GM18909 (cell line): ENCODE measurements at regions not wholly inside any gene's neighbourhood (a gene's known extent, or its start where the extent isn't known, plus 50 kb on each side); places are given as distances from the start of the nearest gene placed in this dataset.
"Not testable (repeated sequence)": the region's sequence is repeated elsewhere in the genome, so short reads cannot be mapped to it uniquely, and the experiment has no call there.

ENCODE experiments used
- ATAC-seq: cut with Tn5 transposase; IDR thresholded peaks from one replicate; pipeline ENCODE4 v1.9.1; 2021; ENCODE audit warnings: mild to moderate bottlenecking; ENCODE audit not compliant: unreplicated experiment, poor library complexity

DNA sequence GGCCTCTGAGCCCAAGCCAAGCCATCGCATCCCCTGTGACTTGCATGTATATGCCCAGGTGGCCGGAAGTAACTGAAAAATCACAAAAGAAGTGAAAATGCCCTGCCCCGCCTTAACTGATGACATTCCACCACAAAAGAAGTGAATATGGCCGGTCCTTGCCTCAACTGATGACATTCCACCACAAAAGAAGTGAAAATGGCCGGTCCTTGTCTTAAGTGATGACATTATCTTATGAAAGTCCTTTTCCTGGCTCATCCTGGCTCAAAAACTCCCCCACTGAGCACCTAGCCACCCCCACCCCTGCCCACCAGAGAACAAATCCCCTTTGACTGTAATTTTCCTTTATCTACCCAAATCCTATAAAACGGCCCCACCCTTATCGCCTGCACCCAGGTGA lies 712.7 kb upstream of the PABPC4L start:
- ATAC-seq: not testable (repeated sequence)

DNA sequence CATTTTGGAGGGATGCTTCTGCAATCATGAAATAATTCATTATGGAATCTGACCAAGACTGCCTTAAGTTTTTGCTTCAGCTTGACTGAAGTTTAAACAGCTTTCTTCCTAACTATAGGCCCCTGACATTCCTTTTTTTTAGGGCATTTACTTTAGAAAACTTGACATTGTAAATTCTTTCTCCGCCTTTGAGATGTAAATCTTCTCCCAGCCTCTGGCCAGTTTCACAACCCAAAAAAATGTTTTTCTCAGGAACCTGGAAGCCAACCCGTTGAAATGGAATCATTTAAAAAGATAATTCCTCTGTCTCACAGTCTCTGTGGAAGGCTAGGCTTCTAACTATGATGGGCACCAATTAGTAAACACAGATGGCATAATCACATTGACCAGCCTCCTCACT lies 710.4 kb upstream of the PABPC4L start:
- ATAC-seq: no peak

DNA sequence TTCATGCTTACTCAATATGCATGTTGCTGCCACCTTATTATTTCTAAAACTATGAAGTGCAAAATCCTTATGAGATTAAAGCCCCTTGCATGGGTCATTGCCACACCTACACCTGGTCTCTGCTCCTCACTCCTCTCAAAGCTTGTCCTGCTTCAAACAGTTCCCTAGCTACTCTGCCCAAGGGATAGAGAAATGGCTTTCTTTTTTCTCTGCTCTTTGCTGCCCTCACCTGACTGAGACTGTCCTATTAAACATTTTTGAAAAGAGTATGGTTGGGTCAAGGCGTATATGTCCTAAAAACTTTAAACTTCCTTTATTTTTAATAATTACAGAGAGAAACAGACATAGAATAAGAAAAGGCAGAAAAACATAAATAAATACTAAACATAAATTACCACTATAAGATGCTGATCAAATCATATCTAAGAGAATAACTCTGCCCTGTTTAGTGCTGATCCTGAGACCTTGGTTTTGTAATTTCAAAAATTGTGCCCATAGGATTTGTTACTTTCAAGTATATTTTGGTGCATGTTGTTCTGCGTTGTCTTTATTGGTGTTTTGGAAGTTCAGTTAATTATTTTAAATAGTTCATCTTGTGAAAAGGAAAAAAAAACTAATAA lies 704.9 kb upstream of the PABPC4L start:
- ATAC-seq: no peak

DNA sequence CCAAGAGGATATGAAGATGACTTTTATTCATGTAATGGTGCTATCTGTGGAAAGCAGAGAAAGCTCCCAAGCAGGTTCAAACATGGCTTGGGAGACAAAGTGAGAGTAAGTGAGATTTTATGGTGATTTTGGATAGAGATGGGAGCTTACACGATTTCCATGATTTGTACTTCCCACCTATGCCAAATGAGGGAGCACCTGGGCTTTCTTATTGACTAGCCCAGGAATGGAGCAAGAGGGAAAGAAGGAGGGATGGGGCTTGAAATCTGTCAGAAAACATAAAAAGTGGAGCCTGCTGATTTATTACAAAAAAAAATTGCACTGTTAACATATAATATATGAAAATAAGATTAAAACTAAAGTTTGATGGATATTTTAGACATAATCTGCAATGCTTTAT lies 703.5 kb upstream of the PABPC4L start:
- no peak for ATAC-seq

DNA sequence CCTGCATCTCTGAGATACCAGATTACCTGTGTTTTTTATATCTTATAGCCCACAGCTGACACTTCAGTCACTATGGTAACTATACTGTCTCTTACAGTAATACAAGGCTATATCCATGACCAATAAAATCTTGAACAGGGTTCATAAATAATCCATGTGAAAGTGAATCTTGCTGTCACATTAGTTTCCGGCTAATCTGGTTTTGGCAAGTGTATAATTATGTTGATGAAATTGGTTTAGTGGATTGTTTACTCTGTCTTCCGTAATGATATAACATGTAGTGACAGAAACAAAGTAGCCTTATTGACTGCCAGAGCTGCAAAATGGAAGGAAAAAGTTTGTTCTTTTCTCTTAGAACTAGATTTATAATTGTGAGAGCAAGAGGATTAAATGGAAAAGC lies 686.6 kb upstream of the PABPC4L start:
- ATAC-seq: no peak

DNA sequence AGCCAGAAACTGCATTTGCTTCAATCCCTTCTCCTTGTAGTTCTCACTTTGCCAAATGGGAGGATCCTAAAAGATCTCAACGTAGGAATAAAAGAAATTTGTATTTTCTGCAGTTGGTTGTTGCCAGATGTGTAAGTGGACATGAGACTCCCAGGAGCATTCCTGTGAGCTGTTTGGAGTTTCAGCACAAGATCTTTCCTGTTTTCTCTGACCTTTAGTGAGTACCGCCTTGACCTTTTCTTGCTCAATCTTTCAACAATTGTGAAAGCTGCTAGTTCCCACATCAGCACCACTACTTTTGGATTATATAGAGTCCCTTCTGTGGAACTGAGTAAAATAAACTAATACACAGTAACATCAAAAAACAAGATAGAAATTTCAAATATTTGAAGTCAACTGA lies 683.8 kb upstream of the PABPC4L start:
- ATAC-seq: no peak

DNA sequence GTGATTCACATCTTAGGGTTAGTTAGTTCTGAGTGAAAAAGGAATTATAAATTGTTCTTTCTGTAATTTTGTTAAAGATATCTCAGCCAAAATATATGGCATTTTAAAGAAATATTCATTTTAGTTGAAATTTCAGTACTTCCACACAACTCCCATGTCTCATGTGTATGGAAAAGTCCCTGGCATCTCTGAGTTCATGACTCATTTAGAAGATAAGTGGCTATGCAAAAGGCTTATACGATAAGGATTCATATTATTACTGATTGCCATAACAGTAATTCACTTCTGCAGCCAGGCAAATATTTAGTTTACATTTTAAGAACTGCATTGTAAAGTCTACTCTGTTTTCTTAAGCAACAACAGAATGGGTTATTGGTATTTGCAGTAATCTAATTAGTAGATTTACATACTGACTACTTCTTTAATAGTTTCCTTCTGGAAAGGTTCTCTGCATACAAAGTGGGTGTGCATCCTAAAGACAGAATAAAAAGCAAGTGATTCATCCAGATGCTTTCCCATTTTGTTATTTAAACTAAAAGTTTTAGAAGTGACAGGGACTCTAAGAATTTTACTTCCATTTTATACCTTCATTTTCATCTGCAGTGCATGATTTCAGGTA lies 682.4 kb upstream of the PABPC4L start:
- no peak for ATAC-seq

DNA sequence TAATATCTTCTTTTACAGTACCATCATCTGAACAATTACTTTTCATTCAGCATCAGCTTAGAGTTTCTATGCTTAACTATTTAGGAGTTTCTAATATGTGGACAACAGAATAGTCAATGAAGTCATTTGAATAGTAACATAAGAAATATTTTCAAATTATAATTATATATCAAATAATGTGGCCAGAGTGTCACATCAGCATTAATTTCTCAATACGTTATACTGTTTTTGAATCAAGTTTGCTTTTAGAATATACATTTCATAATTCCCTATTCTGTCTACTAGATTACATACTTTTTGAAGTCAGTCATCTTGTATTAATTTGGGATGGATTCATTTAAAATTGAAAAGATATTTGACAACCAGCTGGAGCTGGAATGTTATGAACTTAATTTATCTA lies 677.4 kb upstream of the PABPC4L start:
- no peak for ATAC-seq

DNA sequence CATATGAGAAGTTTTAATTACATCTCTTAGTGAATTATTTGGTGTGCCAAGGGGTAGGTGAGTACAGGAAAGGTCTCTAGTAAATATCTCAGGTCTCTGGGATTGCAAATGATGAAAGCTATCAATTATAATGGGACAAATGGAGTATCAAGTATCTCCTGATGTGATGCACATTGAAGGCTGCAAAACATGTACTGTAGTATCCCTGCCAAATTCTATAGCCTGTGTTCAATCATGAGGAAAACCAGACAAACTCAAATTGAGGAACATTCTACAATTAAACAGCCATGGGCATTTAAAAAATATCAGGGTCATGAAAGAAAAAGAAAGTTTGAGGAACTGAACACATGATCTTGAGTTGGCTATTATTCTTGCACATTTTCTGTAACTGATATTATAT lies 665.4 kb upstream of the PABPC4L start:
- no peak for ATAC-seq

DNA sequence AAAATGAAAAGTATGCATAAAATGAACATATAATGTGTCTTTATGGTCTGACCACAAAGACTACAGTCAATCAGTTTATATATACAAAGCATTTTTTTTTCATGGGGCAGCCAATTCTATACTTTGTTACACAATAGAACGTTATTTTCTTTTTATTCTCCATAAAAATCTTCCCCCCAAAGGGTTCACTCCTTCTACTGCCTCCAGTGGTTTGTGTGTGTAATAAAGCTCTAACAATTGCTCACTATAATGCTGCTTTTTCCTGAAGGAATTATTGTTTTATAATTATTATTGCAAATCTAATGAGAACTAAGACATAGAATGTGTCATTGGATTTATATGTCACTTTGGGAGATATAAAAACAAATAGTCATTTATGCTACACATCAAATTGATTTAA lies 664.1 kb upstream of the PABPC4L start:
- ATAC-seq: no peak

DNA sequence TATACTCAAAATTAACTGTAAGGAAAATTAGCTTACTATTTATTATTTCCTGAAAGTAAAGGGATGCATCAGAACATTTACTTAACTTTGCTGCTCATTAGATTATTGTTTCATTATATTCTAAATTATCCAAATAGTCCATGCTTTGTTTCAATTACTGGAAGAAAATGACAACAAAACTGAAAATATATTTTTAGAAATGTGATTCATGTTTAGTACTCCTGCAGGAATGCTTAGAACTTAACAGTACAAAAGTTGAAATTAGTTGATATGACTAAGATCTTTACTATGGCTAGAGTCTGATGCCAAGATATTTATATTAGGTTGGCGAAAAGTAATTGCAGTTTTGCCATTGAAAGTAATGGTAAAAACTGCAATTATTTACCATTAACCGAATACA lies 660.5 kb upstream of the PABPC4L start:
- ATAC-seq: no peak

DNA sequence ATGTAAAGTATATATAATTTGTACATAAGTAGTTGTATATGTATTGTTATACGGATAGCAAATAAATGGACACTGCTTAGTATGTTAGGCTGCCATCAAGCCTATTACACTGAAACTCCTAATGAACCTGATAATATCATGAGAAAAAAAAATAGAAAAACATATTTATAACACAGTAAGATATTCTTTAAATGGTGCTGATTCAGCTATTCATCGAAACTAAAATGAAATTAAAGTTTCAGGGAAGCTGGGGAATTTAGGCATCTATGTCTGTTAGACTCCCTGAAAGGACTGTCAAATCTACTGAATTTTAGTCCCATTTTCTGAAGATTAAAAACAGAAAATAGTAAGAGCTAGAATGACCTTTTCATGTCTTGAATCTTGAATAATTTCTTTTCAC lies 647.1 kb upstream of the PABPC4L start:
- ATAC-seq: no peak

DNA sequence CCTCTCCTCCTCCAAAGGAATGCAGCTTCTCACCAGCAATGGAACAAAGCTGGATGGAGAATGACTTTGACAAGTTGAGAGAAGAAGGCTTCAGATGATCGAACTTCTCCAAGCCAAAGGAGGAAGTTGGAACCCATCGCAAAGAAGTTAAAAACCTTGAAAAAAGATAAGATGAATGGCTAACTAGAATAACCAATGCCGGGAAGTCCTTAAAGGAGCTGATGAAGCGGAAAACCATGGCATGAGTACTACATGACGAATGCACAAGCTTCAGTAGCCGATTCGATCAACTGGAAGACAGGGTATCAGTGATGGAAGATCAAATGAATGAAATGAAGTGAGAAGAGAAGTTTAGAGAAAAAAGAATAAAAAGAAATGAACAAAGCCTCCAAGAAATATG lies 629.2 kb upstream of the PABPC4L start:
- ATAC-seq: not testable (repeated sequence)

DNA sequence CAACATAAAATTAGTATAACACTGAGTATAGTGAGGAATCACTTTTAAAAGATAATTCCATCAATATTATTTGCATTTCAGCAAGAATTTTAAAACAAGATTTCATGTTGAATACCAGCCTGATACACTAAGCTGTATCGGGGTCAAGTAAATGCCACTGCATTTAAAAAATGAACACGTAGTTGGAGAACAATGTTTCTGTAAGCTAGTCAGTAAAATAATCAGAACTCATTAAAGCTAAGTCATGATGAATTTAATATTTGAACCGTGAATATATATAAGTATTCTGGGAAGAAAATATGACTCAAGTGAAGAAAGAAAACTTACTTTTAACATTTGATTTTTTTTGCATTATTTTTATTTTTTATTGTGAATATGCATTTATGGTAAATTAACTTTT lies 611.0 kb upstream of the PABPC4L start:
- ATAC-seq: no peak

DNA sequence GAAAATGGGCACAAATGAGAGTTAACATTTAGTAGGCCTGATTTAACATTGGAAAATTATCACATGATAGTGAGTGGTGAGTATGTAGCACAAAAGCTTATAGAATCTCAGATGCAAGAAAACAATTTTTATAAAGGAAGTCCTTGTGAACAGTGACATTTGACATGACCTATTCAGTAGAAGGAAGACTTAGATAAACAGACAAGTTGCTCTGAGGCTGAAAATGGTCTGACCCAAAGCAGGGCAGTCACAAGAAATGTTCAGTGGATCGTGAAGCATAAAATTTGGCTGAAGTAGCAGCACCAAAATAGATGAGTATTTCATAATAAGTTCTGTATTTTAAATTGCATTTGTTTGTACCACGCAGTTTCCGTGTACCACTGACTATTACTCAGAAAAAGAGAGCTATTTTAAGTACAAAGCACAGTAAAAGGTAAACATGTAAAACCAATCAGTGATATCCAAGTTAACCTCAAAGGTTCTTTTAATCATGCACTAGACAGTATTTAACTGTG lies 605.7 kb upstream of the PABPC4L start:
- ATAC-seq: no peak

DNA sequence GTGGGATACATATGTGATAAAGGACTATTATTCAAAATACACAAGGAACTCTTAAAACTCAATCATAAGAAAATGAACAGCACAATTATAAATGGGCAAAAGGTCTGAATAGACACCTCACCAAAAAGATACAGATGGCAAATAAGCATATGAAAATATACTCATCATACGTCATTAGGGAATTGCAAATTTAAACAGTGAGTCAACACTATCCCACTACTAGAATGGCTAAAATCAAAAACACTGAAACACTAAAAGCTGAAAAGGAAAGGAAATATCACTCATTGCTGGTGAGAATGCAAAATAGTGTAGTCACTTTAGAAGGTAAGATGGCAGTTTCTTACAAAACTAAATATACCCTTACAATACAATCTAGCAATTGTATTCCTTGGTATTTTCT lies 597.0 kb upstream of the PABPC4L start:
- no peak for ATAC-seq

DNA sequence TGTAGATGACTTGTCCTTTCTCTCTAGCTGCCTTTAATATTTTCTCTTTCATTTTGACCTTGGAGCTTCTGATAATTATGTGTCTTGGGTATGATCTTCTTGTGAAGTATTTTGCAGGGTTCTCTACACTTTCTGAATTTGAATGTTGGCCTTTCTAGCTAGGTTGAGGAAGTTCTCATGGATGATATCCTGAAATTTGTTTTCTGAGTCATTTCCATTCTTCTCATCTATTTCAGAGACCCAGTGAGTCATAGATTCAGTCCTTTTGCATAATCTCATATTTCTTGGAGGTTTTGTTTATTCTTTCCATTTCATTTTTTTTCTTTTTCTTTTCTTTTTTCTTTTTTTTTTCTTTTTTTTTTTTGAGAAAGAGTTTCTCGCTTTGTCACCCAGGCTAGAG lies 585.7 kb upstream of the PABPC4L start:
- no peak for ATAC-seq

DNA sequence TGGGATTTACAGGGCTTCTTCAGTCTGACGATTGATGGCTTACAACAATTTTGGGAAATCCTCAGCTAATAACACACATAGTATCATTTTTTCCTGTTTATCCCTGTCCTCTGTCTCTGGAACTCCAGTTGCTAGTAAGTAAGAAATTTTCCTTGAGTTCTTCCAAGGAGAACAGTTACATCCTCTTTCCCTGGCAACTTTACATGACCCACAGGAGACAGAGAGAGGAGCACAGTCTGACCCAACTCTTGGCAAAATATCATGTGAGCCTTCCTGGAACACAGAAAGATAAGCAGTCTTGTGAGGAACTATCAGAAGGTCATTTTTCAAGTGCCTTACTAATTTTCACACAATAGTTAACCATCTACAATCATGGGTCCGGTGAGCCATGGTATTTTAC lies 578.7 kb upstream of the PABPC4L start:
- no peak for ATAC-seq

DNA sequence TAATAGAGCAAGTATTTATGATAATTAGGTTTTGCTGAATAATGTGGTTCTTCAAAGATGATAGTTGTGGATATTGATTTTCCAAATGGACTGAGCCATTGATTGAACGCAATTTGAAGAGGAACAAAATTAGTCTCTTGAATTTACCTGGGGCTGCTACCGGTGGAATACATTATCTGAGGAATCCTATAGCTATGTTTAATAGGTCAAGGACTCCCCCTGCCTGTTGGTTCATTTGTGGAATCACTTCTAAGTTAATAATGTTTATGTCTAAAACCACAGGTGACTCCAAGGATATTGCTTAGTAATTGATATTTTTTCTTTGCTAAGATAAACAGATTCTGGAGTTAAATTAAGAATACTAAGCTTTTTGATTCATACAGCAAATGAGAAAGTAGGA lies 576.0 kb upstream of the PABPC4L start:
- no peak for ATAC-seq

DNA sequence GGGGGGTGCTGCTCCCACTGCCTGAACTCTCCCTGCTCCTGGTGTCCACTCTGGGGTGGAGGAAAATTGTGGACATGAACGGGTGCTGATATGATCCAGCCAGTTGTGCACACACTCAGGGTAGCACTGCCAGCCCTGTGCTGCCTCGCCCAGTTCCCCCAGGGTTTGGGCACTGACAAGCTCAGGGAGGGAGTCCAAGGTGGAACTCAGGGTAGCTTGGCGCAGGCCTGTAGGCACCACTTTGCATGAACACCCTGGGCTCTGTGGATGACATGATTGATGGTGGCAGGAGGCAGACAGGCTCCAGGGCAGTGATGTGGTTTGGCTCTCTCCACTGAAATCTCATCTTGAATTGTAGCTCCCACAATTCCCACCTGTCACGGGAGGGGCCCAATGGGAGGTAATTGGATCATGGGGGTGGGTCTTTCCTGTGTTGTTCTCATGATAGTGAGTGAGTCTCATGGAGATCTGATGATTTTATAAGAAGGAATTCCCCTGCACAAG lies 572.0 kb upstream of the PABPC4L start:
- ATAC-seq: no peak

DNA sequence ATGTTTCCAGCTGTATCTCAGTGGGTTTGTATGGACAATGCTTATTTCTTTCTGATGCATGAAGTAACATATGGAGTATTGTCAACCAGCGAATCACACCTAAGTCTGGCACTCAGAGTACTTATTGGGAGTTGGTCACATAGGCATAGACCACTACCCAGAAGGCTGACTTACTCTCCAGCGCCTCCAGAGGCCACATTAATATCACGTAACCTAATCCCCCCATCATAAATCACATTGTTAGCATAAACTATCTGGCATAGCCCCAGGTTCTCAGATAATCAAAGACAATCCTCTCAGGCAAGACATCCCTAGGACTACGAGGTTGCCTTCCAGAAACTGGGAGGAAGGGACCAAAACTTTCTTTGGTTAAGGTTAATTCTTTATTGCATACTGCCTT lies 560.5 kb upstream of the PABPC4L start:
- no peak for ATAC-seq

DNA sequence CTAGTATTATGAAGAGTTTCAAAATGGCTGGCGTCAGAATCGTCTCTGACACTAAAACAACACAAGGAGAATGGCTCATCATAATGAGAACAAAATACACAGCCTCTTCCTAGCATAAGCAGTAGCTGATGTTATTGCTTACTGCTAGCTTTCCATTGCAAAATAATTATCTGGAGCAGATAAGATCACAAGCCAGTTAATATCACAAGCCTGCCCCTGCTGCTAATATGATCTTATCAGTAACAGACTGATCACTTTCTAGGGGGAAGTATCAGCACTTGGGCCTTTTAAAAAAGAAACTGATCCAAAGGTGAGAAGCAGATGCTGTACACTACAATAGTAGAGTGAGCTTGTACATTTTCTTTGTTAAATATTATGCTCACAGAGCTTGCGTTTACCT lies 554.8 kb upstream of the PABPC4L start:
- no peak for ATAC-seq
